Naive thymus-derived CD4-positive, alpha-beta T cell (primary cell): ENCODE measurements at regions not wholly inside any gene's neighbourhood (a gene's known extent, or its start where the extent isn't known, plus 50 kb on each side); places are given as distances from the start of the nearest gene placed in this dataset.
"Not testable (repeated sequence)": the region's sequence is repeated elsewhere in the genome, so short reads cannot be mapped to it uniquely, and the experiment has no call there.

ENCODE experiments used
- ATAC-seq: fragments of 150-1000 bp; cut with Tn5 transposase; 2 replicates; pipeline ENCODE4 v1.10.0; 2021; ENCODE audit warnings: mild to moderate bottlenecking, moderate library complexity
- CTCF ChIA-PET: fragments of 350-600 bp; sonication (Branson Sonifier 250); formaldehyde crosslinking; loops from one replicate; lab custom pipeline; 2021; ENCODE audit warnings: antibody characterized with exemption; lab: Charles Lee
- POLR2A ChIA-PET: fragments of 350-600 bp; sonication (Branson Sonifier 250); formaldehyde crosslinking; loops from one replicate; lab custom pipeline; 2021; ENCODE audit warnings: antibody characterized with exemption, inconsistent platforms; lab: Charles Lee
- DNase-seq, 9 donors: peaks; one replicate each; pipeline versions ENCODE4 v3.0.0 to v3.0.0-alpha.2; 2020 to 2022; ENCODE audit warnings: mixed read lengths in 1 of 9
- H3K27ac ChIP-seq: one replicate; pipeline ENCODE4 v1.7.0; 2013; ENCODE audit warnings: mild to moderate bottlenecking, low read depth, low read length, moderate library complexity
- H3K27me3 ChIP-seq, 2 donors: one replicate each; pipeline ENCODE4 v1.7.0; 2013; ENCODE audit warnings: low read length in 2 of 2, mild to moderate bottlenecking in 2 of 2, moderate library complexity in 2 of 2; ENCODE audit not compliant: control insufficient read depth in 2 of 2, insufficient read depth in 2 of 2
- H3K36me3 ChIP-seq, 3 experiments: 1 replicate in 2 of 3; 2 replicates in 1 of 3; pipeline ENCODE4 v1.7.0; 2013; ENCODE audit warnings: low read length in 3 of 3, mild to moderate bottlenecking in 3 of 3, moderate library complexity in 1 of 3; ENCODE audit not compliant: insufficient read depth in 3 of 3, control insufficient read depth in 2 of 3
- H3K4me1 ChIP-seq, 2 donors: one replicate each; pipeline ENCODE4 v1.7.0; 2013; ENCODE audit warnings: low read length in 2 of 2, mild to moderate bottlenecking in 2 of 2, moderate library complexity in 1 of 2; ENCODE audit not compliant: control insufficient read depth in 2 of 2, insufficient read depth in 2 of 2
- H3K4me3 ChIP-seq: 2 replicates; pipeline ENCODE4 v1.7.0; 2013; ENCODE audit warnings: mild to moderate bottlenecking, low read length
- H3K9me3 ChIP-seq, 3 experiments: 1 replicate in 2 of 3; 2 replicates in 1 of 3; pipeline ENCODE4 v1.7.0; 2013; ENCODE audit warnings: low read length in 3 of 3; ENCODE audit not compliant: control insufficient read depth in 2 of 3
- H3K27ac Mint-ChIP-seq, 9 donors: one replicate each; pipeline ENCODE4 v1.8.0; 2020 to 2022; ENCODE audit warnings: mixed read lengths in 9 of 9, mild to moderate bottlenecking in 8 of 9, moderate library complexity in 5 of 9, inconsistent platforms in 2 of 9
- H3K27me3 Mint-ChIP-seq, 5 donors: one replicate each; pipeline ENCODE4 v1.8.0; 2021 to 2022; ENCODE audit warnings: mixed read lengths in 5 of 5, mild to moderate bottlenecking in 1 of 5
- H3K36me3 Mint-ChIP-seq, 5 donors: one replicate each; pipeline ENCODE4 v1.8.0; 2020 to 2022; ENCODE audit warnings: mixed read lengths in 5 of 5, mild to moderate bottlenecking in 3 of 5, inconsistent platforms in 1 of 5
- H3K4me1 Mint-ChIP-seq, 7 donors: one replicate each; pipeline ENCODE4 v1.8.0; 2020 to 2022; ENCODE audit warnings: mixed read lengths in 7 of 7, mild to moderate bottlenecking in 3 of 7, inconsistent platforms in 1 of 7
- H3K4me3 Mint-ChIP-seq, 10 donors: one replicate each; pipeline ENCODE4 v1.8.0; 2020 to 2022; ENCODE audit warnings: mild to moderate bottlenecking in 10 of 10, mixed read lengths in 10 of 10, moderate library complexity in 6 of 10, inconsistent platforms in 2 of 10
- H3K9me3 Mint-ChIP-seq, 11 donors: one replicate each; pipeline ENCODE4 v1.8.0; 2020 to 2022; ENCODE audit warnings: mixed read lengths in 11 of 11, mild to moderate bottlenecking in 4 of 11, inconsistent platforms in 1 of 11, moderate library complexity in 1 of 11
- intact Hi-C, 2 donors: fragments of 100-400 bp; cut with micrococcal nuclease; formaldehyde crosslinking; loops; one replicate each; pipeline ENCODE4 v1.15.1; 2023

DNA sequence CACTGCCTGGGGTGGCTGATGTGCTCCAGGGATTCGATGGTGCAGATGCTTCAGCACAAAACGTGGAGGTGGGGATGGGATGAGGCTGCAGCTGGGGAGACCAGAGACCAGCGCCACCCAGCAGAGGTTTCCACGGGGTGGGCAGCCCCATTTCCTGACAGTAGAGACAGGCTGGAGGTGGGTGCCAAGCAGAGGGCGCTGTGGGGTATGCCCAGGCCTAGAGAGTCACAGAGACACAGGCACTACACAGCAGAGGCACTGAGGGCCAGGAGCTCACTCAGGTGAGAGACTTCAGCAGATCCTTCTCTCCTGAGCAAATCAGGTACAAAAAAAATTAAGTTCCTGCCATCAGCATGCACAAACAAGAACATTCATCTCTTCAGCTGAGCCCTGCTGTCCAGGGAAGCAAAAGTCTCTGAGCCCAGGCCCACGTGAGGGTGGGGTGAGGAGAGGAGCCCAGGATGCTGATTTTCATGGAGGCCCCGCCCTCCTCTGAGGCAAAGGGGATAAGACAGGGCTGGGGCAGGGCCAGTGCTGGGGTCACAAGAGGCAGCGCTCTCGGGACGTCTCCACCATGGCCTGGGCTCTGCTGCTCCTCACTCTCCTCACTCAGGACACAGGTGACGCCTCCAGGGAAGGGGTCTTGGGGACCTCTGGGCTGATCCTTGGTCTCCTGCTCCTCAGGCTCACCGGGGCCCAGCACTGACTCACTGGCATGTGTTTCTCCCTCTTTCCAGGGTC is 53.1 kb downstream of the GGTLC2 start:
- H3K27ac Mint-ChIP-seq = no peak overlapping the region
- CTCF ChIA-PET = no interaction called here

DNA sequence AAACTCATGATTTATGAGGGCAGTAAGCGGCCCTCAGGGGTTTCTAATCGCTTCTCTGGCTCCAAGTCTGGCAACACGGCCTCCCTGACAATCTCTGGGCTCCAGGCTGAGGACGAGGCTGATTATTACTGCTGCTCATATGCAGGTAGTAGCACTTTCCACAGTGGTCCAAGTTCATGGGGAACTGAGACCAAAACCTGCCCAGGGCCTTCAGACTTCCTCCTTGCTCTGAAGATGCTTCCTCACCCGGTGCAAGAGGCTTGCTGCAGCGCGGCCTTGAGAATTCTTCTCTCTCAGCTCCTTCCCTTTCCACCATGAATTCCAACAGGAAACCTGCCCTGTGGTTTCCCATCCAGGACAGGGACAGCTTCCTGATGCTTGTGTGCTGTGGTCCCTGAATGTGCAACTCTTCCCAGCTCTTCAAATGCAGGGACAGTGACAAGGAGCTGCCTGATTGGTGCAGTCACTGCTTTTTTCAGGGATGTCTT is 53.9 kb downstream of the GGTLC2 start:
- ChIA-PET POLR2A (no interaction called here), CTCF (no interaction called here)
- H3K4me3 Mint-ChIP-seq = no peak overlapping the region
- H3K27ac Mint-ChIP-seq = no peak overlapping the region
- peaks cover 0 to 2% (median 0%) of the 10 kb centered on the region in 7 donors for H3K4me1 Mint-ChIP-seq
- H3K9me3 ChIP-seq = no peaks in the 10 kb centered on the region
- H3K36me3 Mint-ChIP-seq = no peaks in the 10 kb centered on the region
- H3K27ac ChIP-seq = no peak overlapping the region
- intact Hi-C loops = no loop called here
- no peaks in the 10 kb centered on the region for H3K4me1 ChIP-seq
- peaks cover 0 to 5% (median 0%) of the 10 kb centered on the region in 5 donors for H3K27me3 Mint-ChIP-seq
- no peak for DNase-seq
- no peaks in the 10 kb centered on the region for H3K9me3 Mint-ChIP-seq
- no peaks in the 10 kb centered on the region for H3K27me3 ChIP-seq
- H3K36me3 ChIP-seq = no peaks in the 10 kb centered on the region
- no peak overlapping the region for H3K4me3 ChIP-seq
- ATAC-seq = no peak

More for the DNA sequence above, 53.1 kb downstream of the GGTLC2 start:
- no peaks in the 10 kb centered on the region for H3K36me3 ChIP-seq
- POLR2A ChIA-PET = no interaction called here
- H3K4me3 ChIP-seq = no peak overlapping the region
- Mint-ChIP-seq H3K27me3 (peaks cover 0 to 5% (median 0%) of the 10 kb centered on the region in 5 donors), H3K4me3 (no peak overlapping the region), H3K9me3 (no peaks in the 10 kb centered on the region), H3K36me3 (no peaks in the 10 kb centered on the region), H3K4me1 (peaks cover 0 to 6% (median 0%) of the 10 kb centered on the region in 7 donors)
- DNase-seq (no peak), ATAC-seq (no peak)
- intact Hi-C loops = no loop called here
- no peaks in the 10 kb centered on the region for H3K4me1 ChIP-seq
- H3K27ac ChIP-seq = no peak overlapping the region
- no peaks in the 10 kb centered on the region for H3K27me3 ChIP-seq
- H3K9me3 ChIP-seq = no peaks in the 10 kb centered on the region

GRCh38 chr22:22700631-22701030 is 56.2 kb downstream of the GGTLC2 start:
- intact Hi-C loops = no loop called here
- Mint-ChIP-seq H3K36me3 (no peaks in the 10 kb centered on the region), H3K27ac (no peak overlapping the region), H3K4me3 (no peak overlapping the region), H3K9me3 (no peaks in the 10 kb centered on the region), H3K4me1 (no peaks in the 10 kb centered on the region), H3K27me3 (peaks cover 0 to 5% (median 0%) of the 10 kb centered on the region in 5 donors)
- ATAC-seq = no peak
- DNase-seq = no peak
- POLR2A ChIA-PET = no interaction called here
- Histone ChIP-seq H3K27ac (no peak overlapping the region), H3K4me1 (no peaks in the 10 kb centered on the region), H3K4me3 (no peak overlapping the region), H3K27me3 (no peaks in the 10 kb centered on the region), H3K9me3 (no peaks in the 10 kb centered on the region), H3K36me3 (no peaks in the 10 kb centered on the region)
- CTCF ChIA-PET = no interaction called here

DNA sequence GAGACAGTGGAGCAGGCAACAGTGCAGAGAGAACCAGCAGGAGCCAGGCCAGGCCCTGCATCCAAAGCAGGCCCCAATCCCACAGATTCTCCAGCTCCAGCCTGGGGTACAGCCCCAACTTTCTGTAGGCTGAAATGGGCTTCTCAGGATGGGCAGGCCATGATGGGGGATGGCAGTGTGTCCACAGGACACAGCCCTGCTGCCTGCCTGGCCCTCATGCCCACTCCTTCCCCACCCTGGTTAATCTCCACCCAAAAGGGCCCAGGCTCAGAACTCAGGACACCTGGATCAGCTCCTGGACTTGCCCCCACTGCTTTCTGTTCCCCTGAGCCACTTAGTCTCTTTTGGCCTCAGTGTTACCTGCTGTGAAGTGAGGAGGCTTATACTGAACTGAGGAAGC is 57.1 kb downstream of the GGTLC2 start:
- H3K4me1 Mint-ChIP-seq, H3K27ac ChIP-seq, H3K9me3 Mint-ChIP-seq, H3K4me3 Mint-ChIP-seq, DNase-seq, H3K36me3 ChIP-seq, H3K27me3 Mint-ChIP-seq, H3K27ac Mint-ChIP-seq, H3K9me3 ChIP-seq, H3K4me3 ChIP-seq, H3K36me3 Mint-ChIP-seq, H3K4me1 ChIP-seq, intact Hi-C loops, POLR2A ChIA-PET, H3K27me3 ChIP-seq, ATAC-seq: not testable (repeated sequence)
- CTCF ChIA-PET = interaction anchor here (0.9 to 1.1 kb wide), 2 partner anchors 12 to 52 kb away, joined by 3 to 4 read pairs; no protein-coding TSS in a partner anchor

GRCh38 chr22:22702237-22703202 is 58.1 kb downstream of the GGTLC2 start:
- Mint-ChIP-seq H3K9me3 (no peaks in the 10 kb centered on the region), H3K36me3 (no peaks in the 10 kb centered on the region), H3K27me3 (peaks cover 0 to 5% (median 0%) of the 10 kb centered on the region in 5 donors), H3K27ac (no peak overlapping the region), H3K4me1 (no peaks in the 10 kb centered on the region), H3K4me3 (no peak overlapping the region)
- Histone ChIP-seq H3K36me3 (no peaks in the 10 kb centered on the region), H3K4me1 (no peaks in the 10 kb centered on the region), H3K4me3 (no peak overlapping the region), H3K27me3 (no peaks in the 10 kb centered on the region), H3K9me3 (no peaks in the 10 kb centered on the region), H3K27ac (no peak overlapping the region)
- ChIA-PET CTCF (interaction anchor here (0.9 to 1.1 kb wide), 2 partner anchors 11 to 51 kb away, joined by 3 to 4 read pairs; no protein-coding TSS in a partner anchor), POLR2A (no interaction called here)
- intact Hi-C loops = no loop called here
- DNase-seq (no peak), ATAC-seq (no peak)

DNA sequence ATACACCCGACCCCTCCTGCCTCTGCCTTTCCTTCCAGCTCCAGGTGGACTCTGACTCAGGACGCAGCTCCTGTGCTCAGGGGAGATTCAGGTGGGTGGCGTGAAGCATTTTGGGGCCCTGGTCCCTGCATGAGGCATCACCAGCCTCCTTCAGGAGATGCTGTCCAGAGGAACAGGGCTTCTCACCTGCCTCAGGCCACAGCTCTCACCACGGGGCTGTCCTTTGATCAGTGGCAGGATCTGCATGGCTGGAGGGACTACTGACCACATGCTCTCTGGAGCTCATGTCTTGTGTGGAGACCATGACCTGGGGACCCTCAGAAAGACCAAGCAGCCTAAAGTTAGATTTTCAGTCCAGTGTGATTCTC is 58.8 kb downstream of the GGTLC2 start:
- peaks cover 0 to 6% (median 0%) of the 10 kb centered on the region in 5 donors for H3K27me3 Mint-ChIP-seq
- intact Hi-C loops = no loop called here
- no peaks in the 10 kb centered on the region for H3K27me3 ChIP-seq
- H3K4me3 Mint-ChIP-seq = no peak overlapping the region
- H3K27ac Mint-ChIP-seq = no peak overlapping the region
- H3K9me3 Mint-ChIP-seq = no peaks in the 10 kb centered on the region
- H3K27ac ChIP-seq = no peak overlapping the region
- DNase-seq (no peak), ATAC-seq (no peak)
- H3K36me3 ChIP-seq = no peaks in the 10 kb centered on the region
- no peaks in the 10 kb centered on the region for H3K36me3 Mint-ChIP-seq
- no peaks in the 10 kb centered on the region for H3K9me3 ChIP-seq
- no peak overlapping the region for H3K4me3 ChIP-seq
- H3K4me1 ChIP-seq = no peaks in the 10 kb centered on the region
- ChIA-PET POLR2A (no interaction called here), CTCF (interaction anchor here (1.0 kb wide), 1 partner anchor 17 kb away, joined by 3 read pairs; no protein-coding TSS in a partner anchor)
- H3K4me1 Mint-ChIP-seq = no peaks in the 10 kb centered on the region
